ENCODE measurements at regions not wholly inside any gene's neighbourhood (a gene's known extent, or its start where the extent isn't known, plus 50 kb on each side); places are given as distances from the start of the nearest gene placed in this dataset.

DNA sequence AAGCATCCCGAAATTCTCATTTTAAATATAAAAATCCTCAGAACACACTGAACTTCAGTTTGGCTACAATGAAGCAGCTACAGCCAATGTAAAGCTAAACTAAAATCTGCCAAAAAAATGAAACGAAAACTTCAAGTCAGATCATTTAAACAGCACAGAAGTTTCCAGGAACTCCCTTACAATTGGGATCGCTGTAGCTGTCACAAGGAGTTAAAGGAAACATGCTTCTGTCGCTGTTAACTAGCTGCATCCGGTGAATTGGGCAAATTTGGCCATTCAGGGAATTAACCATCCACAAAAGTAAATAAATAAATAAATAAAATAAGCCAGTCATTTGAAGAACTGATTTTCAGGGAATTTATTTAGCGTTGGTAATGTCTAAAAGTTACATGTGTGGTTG is 77.0 kb upstream of the PEG3 start:
- TF ChIP-seq, protein P1, sequence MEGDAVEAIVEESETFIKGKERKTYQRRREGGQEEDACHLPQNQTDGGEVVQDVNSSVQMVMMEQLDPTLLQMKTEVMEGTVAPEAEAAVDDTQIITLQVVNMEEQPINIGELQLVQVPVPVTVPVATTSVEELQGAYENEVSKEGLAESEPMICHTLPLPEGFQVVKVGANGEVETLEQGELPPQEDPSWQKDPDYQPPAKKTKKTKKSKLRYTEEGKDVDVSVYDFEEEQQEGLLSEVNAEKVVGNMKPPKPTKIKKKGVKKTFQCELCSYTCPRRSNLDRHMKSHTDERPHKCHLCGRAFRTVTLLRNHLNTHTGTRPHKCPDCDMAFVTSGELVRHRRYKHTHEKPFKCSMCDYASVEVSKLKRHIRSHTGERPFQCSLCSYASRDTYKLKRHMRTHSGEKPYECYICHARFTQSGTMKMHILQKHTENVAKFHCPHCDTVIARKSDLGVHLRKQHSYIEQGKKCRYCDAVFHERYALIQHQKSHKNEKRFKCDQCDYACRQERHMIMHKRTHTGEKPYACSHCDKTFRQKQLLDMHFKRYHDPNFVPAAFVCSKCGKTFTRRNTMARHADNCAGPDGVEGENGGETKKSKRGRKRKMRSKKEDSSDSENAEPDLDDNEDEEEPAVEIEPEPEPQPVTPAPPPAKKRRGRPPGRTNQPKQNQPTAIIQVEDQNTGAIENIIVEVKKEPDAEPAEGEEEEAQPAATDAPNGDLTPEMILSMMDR (IDR thresholded peaks at IDR 0.05), result no peak
- TF ChIP-seq POLR2AphosphoS5 (IDR thresholded peaks at IDR 0.05; ENCODE audit: insufficient read depth in 1 of 2, low read depth in 1 of 2), result no peak
